Sciatic nerve (tissue), 2 donors: ENCODE measurements at regions not wholly inside any gene's neighbourhood (a gene's known extent, or its start where the extent isn't known, plus 50 kb on each side); places are given as distances from the start of the nearest gene placed in this dataset.

Source experiments
- ATAC-seq: fragments of 200-7000 bp; cut with Tn5 transposase; one replicate; pipeline ENCODE4 v1.9.1; 2020; ENCODE audit warnings: mild to moderate bottlenecking, moderate library complexity
- DNase-seq: peaks from one replicate; pipeline ENCODE4 v3.0.0-alpha.2; 2020; ENCODE audit warnings: low spot score
- intact Hi-C: fragments of 100-400 bp; cut with DNase I; formaldehyde crosslinking; loops from one replicate; pipeline ENCODE4 v1.14.2; 2022
- donor health status: DM: no; HTN: no; CAD: no.
- donor health status: DM: no; HTN: no; CAD: no.

GRCh38 chr4:53786632-53787031 lies 195.3 kb upstream of the LNX1 start:
- DNase-seq (no peak), ATAC-seq (no peak)
- intact Hi-C loops, result no loop called here

GRCh38 chr4:53785996-53786395 lies 194.7 kb upstream of the LNX1 start:
- DNase-seq, result no peak
- ATAC-seq, result no peak
- intact Hi-C loops, result no loop called here

- ATAC-seq, result no peak
These were observed 192.8 kb upstream of the LNX1 start for GRCh38 chr4:53784112-53784511.

GRCh38 chr4:53783208-53783859 lies 192.0 kb upstream of the LNX1 start:
- intact Hi-C loops, result no loop called here
- ATAC-seq, result no peak

More at GRCh38 chr4:53784112-53784511, 192.8 kb upstream of the LNX1 start:
- intact Hi-C loops, result no loop called here
- no peak for DNase-seq

GRCh38 chr4:53782458-53782845 lies 191.2 kb upstream of the LNX1 start:
- ATAC-seq, result peak; percentile 30
- intact Hi-C loops, result no loop called here
- DNase-seq, result no peak

More at GRCh38 chr4:53783208-53783859, 192.0 kb upstream of the LNX1 start:
- no peak for DNase-seq

GRCh38 chr4:53781629-53782457 lies 190.6 kb upstream of the LNX1 start:
- intact Hi-C loops, result no loop called here
- no peak for DNase-seq
- ATAC-seq, result no peak

GRCh38 chr4:53780736-53781400 lies 189.6 kb upstream of the LNX1 start:
- DNase-seq (no peak), ATAC-seq (no peak)
- intact Hi-C loops, result no loop called here

GRCh38 chr4:53779025-53779424 lies 187.7 kb upstream of the LNX1 start:
- ATAC-seq, result no peak
- intact Hi-C loops, result no loop called here
- no peak for DNase-seq

GRCh38 chr4:53778155-53778554 lies 186.9 kb upstream of the LNX1 start:
- intact Hi-C loops, result no loop called here
- DNase-seq (no peak), ATAC-seq (no peak)

- DNase-seq (no peak), ATAC-seq (peak; percentile 91)
- intact Hi-C loops, result no loop called here
These were observed 186.1 kb upstream of the LNX1 start for GRCh38 chr4:53777244-53777984.

- intact Hi-C loops, result no loop called here
- DNase-seq (no peak), ATAC-seq (no peak)
These were observed 184.9 kb upstream of the LNX1 start for GRCh38 chr4:53776141-53776540.

GRCh38 chr4:53775381-53775780 lies 184.1 kb upstream of the LNX1 start:
- intact Hi-C loops, result no loop called here

GRCh38 chr4:53771326-53771725 lies 180.0 kb upstream of the LNX1 start:
- DNase-seq (no peak), ATAC-seq (no peak)
- intact Hi-C loops, result no loop called here

More at GRCh38 chr4:53775381-53775780, 184.1 kb upstream of the LNX1 start:
- no peak for DNase-seq
- no peak for ATAC-seq

GRCh38 chr4:53767482-53767881 lies 176.2 kb upstream of the LNX1 start:
- ATAC-seq, result peak; percentile 70
- DNase-seq, result no peak
- intact Hi-C loops, result no loop called here

GRCh38 chr4:53764761-53765490 lies 173.6 kb upstream of the LNX1 start:
- DNase-seq (no peak), ATAC-seq (no peak)
- intact Hi-C loops, result no loop called here

- DNase-seq (no peak), ATAC-seq (no peak)
- intact Hi-C loops, result no loop called here
These were observed 172.7 kb upstream of the LNX1 start for GRCh38 chr4:53763813-53764597.

- intact Hi-C loops, result loop anchor here (10.0 kb wide), 1 partner anchor 1249 kb away; no protein-coding TSS in a partner anchor
- ATAC-seq (no peak), DNase-seq (no peak)
These were observed 164.4 kb upstream of the LNX1 start for GRCh38 chr4:53755656-53756055.

- intact Hi-C loops, result loop anchor here (10.0 kb wide), 1 partner anchor 1253 kb away; no protein-coding TSS in a partner anchor
- no peak for ATAC-seq
- no peak for DNase-seq
These were observed 160.8 kb upstream of the LNX1 start for GRCh38 chr4:53752124-53752523.
